ENCODE measurements at regions not wholly inside any gene's neighbourhood (a gene's known extent, or its start where the extent isn't known, plus 50 kb on each side); places are given as distances from the start of the nearest gene placed in this dataset.
"Not testable (repeated sequence)": the region's sequence is repeated elsewhere in the genome, so short reads cannot be mapped to it uniquely, and the experiment has no call there.

DNA sequence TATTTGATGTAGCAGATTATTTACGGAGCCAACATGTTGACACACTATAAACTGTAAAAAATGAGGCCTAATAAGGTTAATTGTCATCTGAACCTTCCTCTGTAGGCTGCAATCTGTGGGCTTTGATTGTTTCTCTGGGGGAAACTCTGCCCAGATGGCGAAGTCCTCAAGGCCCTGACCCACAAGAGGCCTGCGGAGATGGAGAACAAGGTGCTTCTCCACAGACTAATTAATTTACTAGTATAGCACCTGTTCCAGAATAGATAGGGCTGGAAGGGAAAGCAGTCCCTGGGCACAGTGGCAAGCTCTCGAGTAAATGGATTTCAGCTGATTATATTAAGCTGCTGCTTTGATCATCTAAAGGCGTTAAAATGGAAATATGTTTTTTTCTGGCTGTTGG, 338.8 kb upstream of the DNAJC19 start:
- Histone ChIP-seq H3K4me1 (ENCODE audit: low read length) (no peaks in the 10 kb centered on the region), H3K9me3 (ENCODE audit: low read length) (no peaks in the 10 kb centered on the region), H2AFZ (ENCODE audit: low read length) (no peak overlapping the region), H3K4me3 (ENCODE audit: low read length) (no peak overlapping the region), H3K36me3 (ENCODE audit: insufficient read depth, low read length) (no peaks in the 10 kb centered on the region), H3K27ac (ENCODE audit: low read length) (no peak overlapping the region), H4K20me1 (ENCODE audit: insufficient read depth, low read depth, low read length) (no peaks in the 10 kb centered on the region), H3K9ac (ENCODE audit: low read length) (no peak overlapping the region), H3K4me2 (ENCODE audit: low read depth, low read length, poor library complexity, severe bottlenecking) (no peak overlapping the region), H3K27me3 (ENCODE audit: low read length) (no peaks in the 10 kb centered on the region), H3K79me2 (ENCODE audit: low read length) (no peaks in the 10 kb centered on the region), H3K9me2 (replicated peaks; ENCODE audit: insufficient read depth, low read length) (no peaks in the 10 kb centered on the region)
- no peak for DNase-seq

DNA sequence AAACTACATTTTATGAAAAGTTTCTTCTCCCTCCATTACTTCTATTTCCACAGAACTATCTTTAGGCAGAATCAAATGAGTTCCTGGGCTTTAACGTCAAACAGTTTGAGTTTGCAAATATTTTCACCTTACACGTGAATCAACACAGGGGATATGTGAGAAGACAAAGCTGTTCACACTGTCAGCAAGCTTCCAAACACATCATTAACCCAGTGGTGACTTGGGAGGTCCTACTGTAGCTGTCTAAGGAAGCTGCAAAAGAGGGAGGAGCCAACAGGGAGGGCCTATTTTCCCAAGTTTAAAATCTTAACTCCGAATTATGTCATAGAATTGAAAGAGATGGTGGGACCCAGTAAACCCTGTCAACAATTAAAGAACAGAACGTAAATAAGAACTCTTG, 337.8 kb upstream of the DNAJC19 start:
- no peaks in the 10 kb centered on the region for H3K9me3 ChIP-seq (ENCODE audit: low read length)
- H2AFZ ChIP-seq (ENCODE audit: low read length) = no peak overlapping the region
- no peaks in the 10 kb centered on the region for H3K4me1 ChIP-seq (ENCODE audit: low read length)
- H3K27ac ChIP-seq (ENCODE audit: low read length) = no peak overlapping the region
- no peaks in the 10 kb centered on the region for H3K36me3 ChIP-seq (ENCODE audit: insufficient read depth, low read length)
- no peak for DNase-seq
- H4K20me1 ChIP-seq (ENCODE audit: insufficient read depth, low read depth, low read length) = no peaks in the 10 kb centered on the region
- no peaks in the 10 kb centered on the region for H3K9me2 ChIP-seq (replicated peaks; ENCODE audit: insufficient read depth, low read length)
- no peak overlapping the region for H3K9ac ChIP-seq (ENCODE audit: low read length)
- no peak overlapping the region for H3K4me3 ChIP-seq (ENCODE audit: low read length)
- H3K79me2 ChIP-seq (ENCODE audit: low read length) = no peaks in the 10 kb centered on the region
- no peak overlapping the region for H3K4me2 ChIP-seq (ENCODE audit: low read depth, low read length, poor library complexity, severe bottlenecking)
- H3K27me3 ChIP-seq (ENCODE audit: low read length) = no peaks in the 10 kb centered on the region

DNA sequence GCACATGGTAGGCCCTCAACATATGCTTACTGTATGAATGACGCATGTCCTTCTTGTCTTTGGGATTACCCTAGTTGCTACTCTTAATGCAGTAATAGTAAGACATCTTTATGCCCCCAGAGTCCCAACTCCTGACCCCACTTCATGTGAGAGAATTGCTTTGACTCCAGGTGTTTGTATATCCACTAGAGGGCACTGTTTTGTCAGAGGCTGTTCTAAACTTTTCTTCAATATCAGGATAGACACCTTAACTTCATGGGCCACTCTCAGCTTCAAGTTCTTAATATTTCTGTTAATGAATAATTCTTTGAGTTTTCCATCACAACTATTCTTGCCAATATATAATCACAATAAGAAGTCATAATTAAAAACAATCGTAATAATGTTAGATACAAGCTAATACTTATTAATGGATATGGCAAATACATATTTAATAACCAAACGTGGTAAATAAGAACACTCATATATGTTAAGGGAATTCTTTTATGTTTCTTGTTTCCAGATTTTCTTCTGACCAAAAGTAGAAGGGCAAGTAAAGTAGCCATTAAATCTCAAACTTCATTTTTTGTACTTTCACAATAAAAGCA, 337.2 kb upstream of the DNAJC19 start:
- no peak overlapping the region for H3K4me2 ChIP-seq (ENCODE audit: low read depth, low read length, poor library complexity, severe bottlenecking)
- no peaks in the 10 kb centered on the region for H4K20me1 ChIP-seq (ENCODE audit: insufficient read depth, low read depth, low read length)
- H3K4me3 ChIP-seq (ENCODE audit: low read length) = no peak overlapping the region
- no peaks in the 10 kb centered on the region for H3K9me3 ChIP-seq (ENCODE audit: low read length)
- no peaks in the 10 kb centered on the region for H3K9me2 ChIP-seq (replicated peaks; ENCODE audit: insufficient read depth, low read length)
- H3K4me1 ChIP-seq (ENCODE audit: low read length) = no peaks in the 10 kb centered on the region
- no peaks in the 10 kb centered on the region for H3K79me2 ChIP-seq (ENCODE audit: low read length)
- H3K27me3 ChIP-seq (ENCODE audit: low read length) = no peaks in the 10 kb centered on the region
- H2AFZ ChIP-seq (ENCODE audit: low read length) = no peak overlapping the region
- no peaks in the 10 kb centered on the region for H3K36me3 ChIP-seq (ENCODE audit: insufficient read depth, low read length)
- DNase-seq = peak; percentile 73
- no peak overlapping the region for H3K9ac ChIP-seq (ENCODE audit: low read length)
- H3K27ac ChIP-seq (ENCODE audit: low read length) = no peak overlapping the region

DNA sequence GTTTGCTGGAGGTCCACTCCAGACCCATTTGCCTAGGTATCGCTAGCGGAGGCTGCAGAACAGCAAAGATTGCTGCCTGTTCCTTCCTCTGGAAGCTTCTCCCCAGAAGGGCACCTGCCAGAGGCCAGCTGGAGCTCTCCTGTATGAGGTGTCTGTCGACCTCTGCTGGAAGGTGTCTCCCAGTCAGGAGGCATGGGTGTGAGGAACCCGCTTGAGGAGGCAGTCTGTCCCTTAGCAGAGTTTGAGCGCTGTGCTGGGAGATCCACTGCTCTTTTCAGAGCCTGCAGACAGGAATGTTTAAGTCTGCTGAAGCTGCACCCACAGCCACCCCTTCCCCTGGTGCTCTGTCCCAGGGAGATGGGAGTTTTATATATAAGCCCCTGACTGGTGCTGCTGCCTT, 335.0 kb upstream of the DNAJC19 start:
- not testable (repeated sequence) for H4K20me1 ChIP-seq (ENCODE audit: insufficient read depth, low read depth, low read length); H3K27ac ChIP-seq (ENCODE audit: low read length); H3K4me2 ChIP-seq (ENCODE audit: low read depth, low read length, poor library complexity, severe bottlenecking); DNase-seq; H3K36me3 ChIP-seq (ENCODE audit: insufficient read depth, low read length); H3K9me2 ChIP-seq (replicated peaks; ENCODE audit: insufficient read depth, low read length); H3K9ac ChIP-seq (ENCODE audit: low read length); H3K4me1 ChIP-seq (ENCODE audit: low read length); H3K27me3 ChIP-seq (ENCODE audit: low read length); H3K79me2 ChIP-seq (ENCODE audit: low read length); H2AFZ ChIP-seq (ENCODE audit: low read length); H3K4me3 ChIP-seq (ENCODE audit: low read length); H3K9me3 ChIP-seq (ENCODE audit: low read length)

DNA sequence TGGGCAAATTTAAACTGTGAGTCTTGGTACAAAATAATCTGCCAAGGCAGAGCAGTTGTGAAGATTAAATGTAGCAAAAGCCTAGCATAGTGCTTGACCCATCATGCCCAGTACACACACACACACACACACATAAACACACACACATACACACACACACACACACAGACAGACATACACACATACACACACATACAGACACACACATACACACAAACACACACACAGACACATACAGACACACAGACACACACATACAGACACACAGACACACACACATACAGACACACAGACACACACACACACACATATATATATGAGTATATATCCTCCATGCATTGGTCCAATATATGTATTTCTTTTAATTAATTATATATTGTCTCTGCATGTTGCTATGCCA, 328.8 kb upstream of the DNAJC19 start:
- no peaks in the 10 kb centered on the region for H3K79me2 ChIP-seq (ENCODE audit: low read length)
- no peak for DNase-seq
- no peaks in the 10 kb centered on the region for H4K20me1 ChIP-seq (ENCODE audit: insufficient read depth, low read depth, low read length)
- H3K4me3 ChIP-seq (ENCODE audit: low read length) = no peak overlapping the region
- H3K36me3 ChIP-seq (ENCODE audit: insufficient read depth, low read length) = no peaks in the 10 kb centered on the region
- no peak overlapping the region for H3K4me2 ChIP-seq (ENCODE audit: low read depth, low read length, poor library complexity, severe bottlenecking)
- no peaks in the 10 kb centered on the region for H3K27me3 ChIP-seq (ENCODE audit: low read length)
- no peaks in the 10 kb centered on the region for H3K4me1 ChIP-seq (ENCODE audit: low read length)
- H2AFZ ChIP-seq (ENCODE audit: low read length) = no peak overlapping the region
- no peak overlapping the region for H3K9ac ChIP-seq (ENCODE audit: low read length)
- no peaks in the 10 kb centered on the region for H3K9me2 ChIP-seq (replicated peaks; ENCODE audit: insufficient read depth, low read length)
- no peak overlapping the region for H3K27ac ChIP-seq (ENCODE audit: low read length)
- no peaks in the 10 kb centered on the region for H3K9me3 ChIP-seq (ENCODE audit: low read length)

DNA sequence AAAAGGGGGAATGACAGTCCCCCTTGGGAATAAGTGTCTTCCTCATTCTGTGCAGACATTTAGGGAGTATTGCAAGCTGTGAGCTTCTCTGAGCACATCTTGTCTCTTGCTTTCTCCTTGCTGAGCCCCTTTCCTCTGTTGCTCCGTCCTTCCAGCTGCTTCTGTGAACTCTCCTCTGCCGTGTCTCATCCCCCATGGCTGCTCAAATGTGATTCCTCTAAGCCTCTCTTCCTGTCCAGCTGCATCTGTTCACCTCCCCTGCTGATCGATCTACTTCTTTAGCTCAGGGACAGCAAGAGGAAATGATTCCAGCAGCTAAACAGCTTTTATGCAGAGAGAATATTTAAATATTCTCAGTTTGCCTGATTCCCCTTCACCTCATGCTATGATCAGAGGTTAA, 328.0 kb upstream of the DNAJC19 start:
- DNase-seq = no peak

DNA sequence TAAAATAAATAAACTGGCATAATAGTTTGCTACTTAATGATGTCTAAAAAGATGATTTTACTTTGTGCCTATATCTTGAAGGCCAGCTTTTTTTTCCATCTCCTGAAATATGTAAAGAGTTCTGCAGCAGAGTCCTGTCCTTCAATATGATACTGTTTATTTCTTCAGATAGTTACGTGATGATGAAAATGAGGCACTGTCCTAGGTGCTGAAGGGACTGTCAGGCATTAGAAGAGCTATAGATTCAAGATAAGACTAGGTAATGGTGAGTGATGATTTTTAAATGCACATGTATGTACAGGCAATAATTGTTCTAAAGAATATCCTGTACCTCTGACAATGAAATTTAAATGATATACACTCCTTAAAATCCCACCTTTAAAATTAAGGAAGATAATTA, 326.9 kb upstream of the DNAJC19 start:
- Histone ChIP-seq H3K4me1 (ENCODE audit: low read length) (no peaks in the 10 kb centered on the region), H3K36me3 (ENCODE audit: insufficient read depth, low read length) (no peaks in the 10 kb centered on the region), H3K79me2 (ENCODE audit: low read length) (no peaks in the 10 kb centered on the region), H3K27ac (ENCODE audit: low read length) (no peak overlapping the region), H3K9ac (ENCODE audit: low read length) (no peak overlapping the region), H3K4me3 (ENCODE audit: low read length) (no peak overlapping the region), H3K9me2 (replicated peaks; ENCODE audit: insufficient read depth, low read length) (no peaks in the 10 kb centered on the region), H4K20me1 (ENCODE audit: insufficient read depth, low read depth, low read length) (no peaks in the 10 kb centered on the region), H3K4me2 (ENCODE audit: low read depth, low read length, poor library complexity, severe bottlenecking) (no peak overlapping the region), H3K27me3 (ENCODE audit: low read length) (no peaks in the 10 kb centered on the region), H2AFZ (ENCODE audit: low read length) (no peak overlapping the region), H3K9me3 (ENCODE audit: low read length) (no peaks in the 10 kb centered on the region)
- DNase-seq = peak; percentile 56

More for the DNA sequence above, 328.0 kb upstream of the DNAJC19 start:
- Histone ChIP-seq H3K9me2 (replicated peaks; ENCODE audit: insufficient read depth, low read length) (no peaks in the 10 kb centered on the region), H3K36me3 (ENCODE audit: insufficient read depth, low read length) (no peaks in the 10 kb centered on the region), H3K9ac (ENCODE audit: low read length) (no peak overlapping the region), H3K27me3 (ENCODE audit: low read length) (no peaks in the 10 kb centered on the region), H4K20me1 (ENCODE audit: insufficient read depth, low read depth, low read length) (no peaks in the 10 kb centered on the region), H3K9me3 (ENCODE audit: low read length) (no peaks in the 10 kb centered on the region), H3K27ac (ENCODE audit: low read length) (no peak overlapping the region), H3K4me2 (ENCODE audit: low read depth, low read length, poor library complexity, severe bottlenecking) (no peak overlapping the region), H3K4me3 (ENCODE audit: low read length) (no peak overlapping the region), H3K79me2 (ENCODE audit: low read length) (no peaks in the 10 kb centered on the region), H3K4me1 (ENCODE audit: low read length) (no peaks in the 10 kb centered on the region), H2AFZ (ENCODE audit: low read length) (no peak overlapping the region)

DNA sequence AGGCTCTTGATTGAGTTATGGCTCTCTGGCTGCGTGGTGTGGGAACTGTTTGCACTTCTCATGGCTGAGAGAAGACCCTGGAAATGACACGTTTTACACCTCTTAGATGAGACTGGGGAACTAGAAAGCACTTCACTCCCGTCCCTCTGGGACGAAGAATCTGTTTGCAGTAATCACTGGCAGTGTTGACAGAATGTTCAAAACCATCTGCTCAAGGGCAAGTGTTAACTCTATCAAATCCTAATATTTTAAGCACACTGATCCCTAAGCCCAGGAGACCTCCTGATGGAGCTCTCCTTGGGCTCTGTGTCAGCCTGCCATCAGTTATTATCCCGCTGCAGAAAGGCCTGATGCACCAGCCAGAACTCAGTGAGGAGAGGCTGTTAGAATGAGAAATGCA, 323.8 kb upstream of the DNAJC19 start:
- Histone ChIP-seq H3K36me3 (ENCODE audit: insufficient read depth, low read length) (no peaks in the 10 kb centered on the region), H3K27me3 (ENCODE audit: low read length) (no peaks in the 10 kb centered on the region), H3K4me1 (ENCODE audit: low read length) (no peaks in the 10 kb centered on the region), H4K20me1 (ENCODE audit: insufficient read depth, low read depth, low read length) (no peaks in the 10 kb centered on the region), H3K9me3 (ENCODE audit: low read length) (no peaks in the 10 kb centered on the region), H3K9ac (ENCODE audit: low read length) (no peak overlapping the region), H3K79me2 (ENCODE audit: low read length) (no peaks in the 10 kb centered on the region), H3K4me3 (ENCODE audit: low read length) (no peak overlapping the region), H3K27ac (ENCODE audit: low read length) (no peak overlapping the region), H3K9me2 (replicated peaks; ENCODE audit: insufficient read depth, low read length) (no peaks in the 10 kb centered on the region), H2AFZ (ENCODE audit: low read length) (no peak overlapping the region), H3K4me2 (ENCODE audit: low read depth, low read length, poor library complexity, severe bottlenecking) (no peak overlapping the region)
- no peak for DNase-seq

DNA sequence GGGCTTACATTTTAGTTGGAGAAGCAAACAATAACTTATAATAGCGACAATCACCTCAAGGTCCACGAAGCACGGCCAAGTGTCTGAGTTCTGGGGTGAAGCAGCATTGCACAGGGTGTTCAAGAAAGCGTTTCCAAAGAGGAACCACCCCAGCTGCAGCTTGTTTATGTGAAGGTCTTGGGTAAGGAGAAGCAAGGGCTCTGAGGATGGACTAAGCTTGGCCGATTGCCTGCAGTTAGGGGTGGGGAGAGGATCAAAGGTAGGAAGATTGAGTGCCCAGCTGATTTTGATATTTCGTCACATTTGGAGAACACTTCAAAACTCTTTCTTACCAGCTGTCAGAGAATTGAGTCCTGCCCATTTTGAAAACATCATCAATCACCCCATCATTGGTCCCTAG, 321.6 kb upstream of the DNAJC19 start:
- Histone ChIP-seq H3K9ac (ENCODE audit: low read length) (no peak overlapping the region), H2AFZ (ENCODE audit: low read length) (no peak overlapping the region), H3K79me2 (ENCODE audit: low read length) (no peaks in the 10 kb centered on the region), H3K9me2 (replicated peaks; ENCODE audit: insufficient read depth, low read length) (no peaks in the 10 kb centered on the region), H4K20me1 (ENCODE audit: insufficient read depth, low read depth, low read length) (no peaks in the 10 kb centered on the region), H3K36me3 (ENCODE audit: insufficient read depth, low read length) (no peaks in the 10 kb centered on the region), H3K27ac (ENCODE audit: low read length) (no peak overlapping the region), H3K4me2 (ENCODE audit: low read depth, low read length, poor library complexity, severe bottlenecking) (no peak overlapping the region), H3K4me1 (ENCODE audit: low read length) (no peaks in the 10 kb centered on the region), H3K9me3 (ENCODE audit: low read length) (no peaks in the 10 kb centered on the region), H3K27me3 (ENCODE audit: low read length) (no peaks in the 10 kb centered on the region), H3K4me3 (ENCODE audit: low read length) (no peak overlapping the region)
- no peak for DNase-seq
